Suprapubic skin (tissue), 4 donors: ENCODE measurements at regions not wholly inside any gene's neighbourhood (a gene's known extent, or its start where the extent isn't known, plus 50 kb on each side); places are given as distances from the start of the nearest gene placed in this dataset.

Experiments
- DNase-seq, 2 donors: peaks; one replicate each; pipeline ENCODE4 v3.0.0-alpha.2; 2019; ENCODE audit warnings: low spot score in 2 of 2
- H3K27ac ChIP-seq: fragments of 200-600 bp; sonication (generic); one replicate; pipeline ENCODE4 v1.5.1; 2019
- H3K27me3 ChIP-seq: fragments of 200-600 bp; sonication (generic); one replicate; pipeline ENCODE4 v1.5.1; 2019
- H3K36me3 ChIP-seq: fragments of 200-600 bp; sonication (generic); one replicate; pipeline ENCODE4 v1.5.1; 2019
- H3K4me1 ChIP-seq: fragments of 200-600 bp; sonication (generic); one replicate; pipeline ENCODE4 v1.5.1; 2019
- H3K4me3 ChIP-seq: fragments of 200-600 bp; sonication (generic); one replicate; pipeline ENCODE4 v1.5.1; 2019; ENCODE audit warnings: mild to moderate bottlenecking
- H3K9me3 ChIP-seq: fragments of 200-600 bp; sonication (generic); one replicate; pipeline ENCODE4 v1.5.1; 2019
- CTCF ChIP-seq, 2 donors: fragments of 200-600 bp in 1 of 2; fragments of 450-650 bp in 1 of 2; sonication (generic) in 1 of 2; IDR thresholded peaks; one replicate each; pipeline ENCODE4 v1.5.1; 2016 to 2019; ENCODE audit warnings: antibody characterized with exemption in 2 of 2, mild to moderate bottlenecking in 1 of 2, moderate library complexity in 1 of 2
- EP300 ChIP-seq: sonication (generic); formaldehyde crosslinking; IDR thresholded peaks from one replicate; pipeline ENCODE4 v1.6.1; 2017; ENCODE audit warnings: antibody characterized with exemption
- POLR2A ChIP-seq, 2 donors: fragments of 450-650 bp; IDR thresholded peaks; one replicate each; pipeline ENCODE4 v1.6.1; 2017; ENCODE audit warnings: antibody characterized with exemption in 2 of 2, mild to moderate bottlenecking in 2 of 2, moderate library complexity in 2 of 2
- POLR2AphosphoS5 ChIP-seq, 3 donors: sonication (generic); formaldehyde crosslinking; IDR thresholded peaks; one replicate each; pipeline ENCODE4 v1.6.1; 2017; ENCODE audit warnings: antibody characterized with exemption in 3 of 3
- WGBS: methylation state at CpG from one replicate; pipeline ENCODE4 v1.1.5; 2018; 5-methylcytosine and 5-hydroxymethylcytosine counted together

DNA sequence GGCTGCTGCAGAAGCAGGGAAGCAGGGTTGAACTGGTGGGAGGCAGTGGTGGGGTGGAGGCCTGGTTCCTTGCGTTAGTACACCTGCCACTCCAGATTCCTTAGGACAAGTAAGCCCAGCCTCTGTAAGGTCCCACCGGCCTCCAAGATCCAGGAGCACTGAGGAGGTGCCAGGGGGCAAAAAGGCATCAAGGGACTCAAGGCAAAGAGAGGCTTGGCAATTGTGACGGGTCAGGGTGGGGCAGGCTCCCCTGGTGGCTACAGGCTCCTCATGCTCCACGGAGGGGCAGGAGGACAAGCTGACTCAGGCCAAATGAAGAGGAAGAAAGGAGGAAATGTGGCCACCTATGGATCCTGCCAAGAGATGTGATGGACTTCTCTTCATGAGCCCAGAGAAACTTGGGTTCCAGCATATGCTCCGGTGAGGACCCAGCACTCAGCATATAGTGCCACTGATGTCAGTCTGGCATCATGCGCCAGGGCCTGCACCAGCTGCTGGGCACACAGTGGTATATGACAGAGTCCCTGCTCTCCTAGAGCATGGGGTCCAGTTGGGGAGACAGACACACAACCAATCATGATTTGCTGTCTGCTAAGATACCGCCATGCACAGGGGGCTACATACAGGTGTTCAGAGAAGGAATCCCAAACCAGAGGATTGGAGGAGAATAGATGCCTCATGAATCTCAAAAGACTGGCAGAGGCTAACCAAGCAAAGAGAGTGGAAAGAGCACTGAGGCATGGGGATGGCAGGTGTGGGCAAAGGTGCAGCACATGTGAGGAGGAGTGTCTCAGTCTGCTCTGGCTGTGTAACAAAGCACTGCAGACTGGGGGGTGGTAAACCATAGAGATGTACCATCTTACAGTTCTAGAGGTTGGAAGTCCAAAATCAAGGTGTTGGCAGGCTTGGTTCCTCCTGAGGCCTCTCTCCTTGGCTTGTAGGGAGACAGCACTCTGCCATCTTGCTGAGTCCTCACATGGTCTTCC is 249.7 kb downstream of the RHOU start:
- DNase-seq: peak in 1 of 2 donors; percentile 41
- no peak overlapping the region for H3K4me3 ChIP-seq
- no peaks in the 10 kb centered on the region for H3K36me3 ChIP-seq
- WGBS: 92% methylated on average over 7 of the region's 7 CpGs
- H3K27me3 ChIP-seq: no peaks in the 10 kb centered on the region
- no peak for TF ChIP-seq EP300
- TF ChIP-seq CTCF (IDR thresholded peaks at IDR 0.05): no peak
- no peak for TF ChIP-seq POLR2A (IDR thresholded peaks at IDR 0.05)
- TF ChIP-seq POLR2AphosphoS5 (IDR thresholded peaks at IDR 0.05): no peak
- peaks cover 14% of the 10 kb centered on the region for H3K4me1 ChIP-seq
- H3K9me3 ChIP-seq: no peaks in the 10 kb centered on the region
- H3K27ac ChIP-seq: no peak overlapping the region

DNA sequence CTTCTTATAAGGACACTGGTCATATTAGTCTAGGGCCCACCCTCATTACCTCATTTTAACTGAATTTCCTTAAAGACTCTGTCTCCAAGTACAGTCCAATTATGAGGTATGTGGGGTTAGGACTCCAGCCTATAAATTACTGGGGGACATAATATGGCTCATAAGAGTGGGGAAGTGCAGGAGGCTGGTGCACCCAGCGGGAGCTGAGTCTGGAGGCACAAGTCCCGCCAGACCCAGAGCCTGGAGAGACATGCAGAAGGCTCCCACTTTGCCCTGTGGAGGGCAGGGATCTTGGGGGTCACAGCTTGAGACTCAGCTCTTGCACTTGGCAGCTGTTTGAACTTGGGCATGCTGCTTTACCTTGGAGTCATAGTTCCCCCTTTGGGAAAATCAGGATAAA is 250.4 kb downstream of the RHOU start:
- WGBS: 100% methylated on average over 2 of the region's 2 CpGs
- TF ChIP-seq CTCF (IDR thresholded peaks at IDR 0.05): no peak
- TF ChIP-seq POLR2A (IDR thresholded peaks at IDR 0.05): no peak
- TF ChIP-seq POLR2AphosphoS5 (IDR thresholded peaks at IDR 0.05): no peak
- no peak for TF ChIP-seq EP300
- H3K4me3 ChIP-seq: no peak overlapping the region
- peaks cover 14% of the 10 kb centered on the region for H3K4me1 ChIP-seq
- H3K27me3 ChIP-seq: no peaks in the 10 kb centered on the region
- H3K36me3 ChIP-seq: no peaks in the 10 kb centered on the region
- peak in 1 of 2 donors; percentile 25 for DNase-seq
- H3K27ac ChIP-seq: no peak overlapping the region
- H3K9me3 ChIP-seq: no peaks in the 10 kb centered on the region

DNA sequence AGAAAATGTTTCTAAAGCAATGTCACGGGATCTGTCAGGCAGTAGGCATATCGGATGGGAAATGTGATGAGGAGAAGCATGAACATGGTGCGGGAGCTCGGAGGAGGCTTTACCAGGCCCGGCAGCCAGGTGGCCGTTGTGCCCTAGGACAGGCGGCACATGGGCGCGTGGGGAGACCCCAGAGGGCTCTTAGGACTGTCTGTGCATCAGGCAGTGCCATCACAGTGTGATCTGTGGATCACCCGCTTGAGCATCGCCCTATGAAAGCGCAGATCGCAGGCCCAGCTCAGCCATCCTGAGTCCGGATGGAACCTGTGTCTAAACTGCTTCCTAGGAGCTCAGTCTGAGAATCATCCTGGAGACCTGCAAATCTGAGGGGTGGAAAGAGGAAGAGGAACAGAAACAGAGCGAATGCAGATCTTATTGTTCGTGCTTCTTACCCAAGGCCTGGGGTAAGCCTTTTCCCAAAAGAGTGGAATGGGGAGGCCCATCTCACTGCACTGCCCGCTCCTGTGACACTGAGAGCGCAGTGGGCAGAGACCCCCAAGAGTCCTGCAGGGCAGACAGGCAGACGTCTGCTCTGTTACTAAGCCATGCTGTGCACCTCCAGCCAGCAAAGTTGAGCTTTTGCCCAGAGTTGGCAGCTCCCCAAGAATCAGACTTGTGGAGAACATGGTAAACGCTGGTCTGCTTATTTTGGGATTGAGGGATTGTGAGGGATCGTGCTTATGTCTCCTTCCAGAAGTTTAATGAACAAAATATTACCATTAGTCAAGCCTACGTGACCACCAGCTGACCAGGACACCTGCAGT is 251.0 kb downstream of the RHOU start:
- no peak overlapping the region for H3K27ac ChIP-seq
- no peaks in the 10 kb centered on the region for H3K27me3 ChIP-seq
- TF ChIP-seq EP300 (no peak), POLR2A (IDR thresholded peaks at IDR 0.05) (no peak), POLR2AphosphoS5 (IDR thresholded peaks at IDR 0.05) (no peak), CTCF (IDR thresholded peaks at IDR 0.05) (no peak)
- no peak overlapping the region for H3K4me3 ChIP-seq
- 82% methylated on average over 17 of the region's 22 CpGs for WGBS
- H3K4me1 ChIP-seq: peaks cover 19% of the 10 kb centered on the region
- H3K36me3 ChIP-seq: no peaks in the 10 kb centered on the region
- DNase-seq: peak in 1 of 2 donors; percentile 36
- no peaks in the 10 kb centered on the region for H3K9me3 ChIP-seq

DNA sequence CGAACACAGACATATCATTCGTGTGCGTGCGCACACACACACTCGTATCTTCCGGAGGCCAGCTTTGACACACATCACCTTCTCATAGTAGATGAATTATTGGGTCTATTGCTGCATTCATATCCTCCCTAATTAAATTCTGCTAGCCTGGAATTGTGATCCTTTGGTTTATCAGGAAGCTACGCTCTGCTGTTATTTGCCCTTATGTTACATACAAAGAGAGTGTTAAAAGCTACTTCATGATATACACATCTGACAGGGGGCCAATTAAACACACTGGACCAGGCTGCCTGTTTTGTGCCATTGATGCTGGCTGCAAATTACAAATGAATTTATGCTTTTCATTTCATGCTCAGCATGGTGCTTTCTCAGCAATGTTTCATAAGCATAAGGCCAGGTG is 252.0 kb downstream of the RHOU start:
- H3K9me3 ChIP-seq: no peaks in the 10 kb centered on the region
- H3K27me3 ChIP-seq: no peaks in the 10 kb centered on the region
- no peak overlapping the region for H3K27ac ChIP-seq
- H3K4me1 ChIP-seq: peaks cover 19% of the 10 kb centered on the region
- no peak for DNase-seq
- no peak for TF ChIP-seq EP300
- TF ChIP-seq POLR2AphosphoS5 (IDR thresholded peaks at IDR 0.05): no peak
- no peak for TF ChIP-seq CTCF (IDR thresholded peaks at IDR 0.05)
- TF ChIP-seq POLR2A (IDR thresholded peaks at IDR 0.05): no peak
- no peak overlapping the region for H3K4me3 ChIP-seq
- no peaks in the 10 kb centered on the region for H3K36me3 ChIP-seq
- WGBS: 85% methylated on average over 7 of the region's 7 CpGs
